ENCODE measurements at regions not wholly inside any gene's neighbourhood (a gene's known extent, or its start where the extent isn't known, plus 50 kb on each side); places are given as distances from the start of the nearest gene placed in this dataset.

DNA sequence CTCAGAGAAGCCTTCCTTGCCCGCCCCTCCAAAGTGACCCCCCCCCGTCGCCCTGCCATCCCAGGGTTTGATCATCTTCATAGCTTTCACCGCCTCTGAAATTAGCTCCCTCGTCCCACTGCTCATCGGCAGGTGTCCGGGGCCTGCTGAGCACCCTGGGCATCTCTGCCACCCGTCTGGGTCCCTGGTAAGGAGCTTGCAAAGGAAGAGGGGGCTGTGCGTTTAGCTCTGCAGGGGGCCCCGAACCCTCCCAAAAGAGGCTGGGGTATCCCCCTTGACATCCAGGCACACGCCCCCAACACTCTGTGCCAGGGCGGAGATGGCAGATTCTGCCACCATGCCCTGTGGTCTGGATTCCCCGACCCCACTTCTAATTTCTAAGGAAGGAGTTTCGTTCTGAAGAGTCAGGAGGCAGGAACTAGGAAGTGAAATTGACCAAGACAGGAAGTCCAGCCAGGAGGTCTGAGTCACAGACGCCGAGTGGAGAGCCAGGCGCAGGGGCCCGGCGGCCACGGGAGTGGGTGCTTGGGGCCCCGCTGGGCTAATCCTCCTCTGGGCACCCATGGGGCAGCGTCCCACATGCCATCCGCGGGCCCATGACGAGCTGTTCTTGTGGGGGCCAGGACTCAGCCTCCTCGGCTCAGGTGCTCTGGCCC, 95.7 kb downstream of the RFLNA start:
- TF ChIP-seq, protein P1, sequence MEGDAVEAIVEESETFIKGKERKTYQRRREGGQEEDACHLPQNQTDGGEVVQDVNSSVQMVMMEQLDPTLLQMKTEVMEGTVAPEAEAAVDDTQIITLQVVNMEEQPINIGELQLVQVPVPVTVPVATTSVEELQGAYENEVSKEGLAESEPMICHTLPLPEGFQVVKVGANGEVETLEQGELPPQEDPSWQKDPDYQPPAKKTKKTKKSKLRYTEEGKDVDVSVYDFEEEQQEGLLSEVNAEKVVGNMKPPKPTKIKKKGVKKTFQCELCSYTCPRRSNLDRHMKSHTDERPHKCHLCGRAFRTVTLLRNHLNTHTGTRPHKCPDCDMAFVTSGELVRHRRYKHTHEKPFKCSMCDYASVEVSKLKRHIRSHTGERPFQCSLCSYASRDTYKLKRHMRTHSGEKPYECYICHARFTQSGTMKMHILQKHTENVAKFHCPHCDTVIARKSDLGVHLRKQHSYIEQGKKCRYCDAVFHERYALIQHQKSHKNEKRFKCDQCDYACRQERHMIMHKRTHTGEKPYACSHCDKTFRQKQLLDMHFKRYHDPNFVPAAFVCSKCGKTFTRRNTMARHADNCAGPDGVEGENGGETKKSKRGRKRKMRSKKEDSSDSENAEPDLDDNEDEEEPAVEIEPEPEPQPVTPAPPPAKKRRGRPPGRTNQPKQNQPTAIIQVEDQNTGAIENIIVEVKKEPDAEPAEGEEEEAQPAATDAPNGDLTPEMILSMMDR (IDR thresholded peaks at IDR 0.05): no peak
- TF ChIP-seq ZFX (IDR thresholded peaks at IDR 0.05; ENCODE audit: borderline replicate concordance): no peak

DNA sequence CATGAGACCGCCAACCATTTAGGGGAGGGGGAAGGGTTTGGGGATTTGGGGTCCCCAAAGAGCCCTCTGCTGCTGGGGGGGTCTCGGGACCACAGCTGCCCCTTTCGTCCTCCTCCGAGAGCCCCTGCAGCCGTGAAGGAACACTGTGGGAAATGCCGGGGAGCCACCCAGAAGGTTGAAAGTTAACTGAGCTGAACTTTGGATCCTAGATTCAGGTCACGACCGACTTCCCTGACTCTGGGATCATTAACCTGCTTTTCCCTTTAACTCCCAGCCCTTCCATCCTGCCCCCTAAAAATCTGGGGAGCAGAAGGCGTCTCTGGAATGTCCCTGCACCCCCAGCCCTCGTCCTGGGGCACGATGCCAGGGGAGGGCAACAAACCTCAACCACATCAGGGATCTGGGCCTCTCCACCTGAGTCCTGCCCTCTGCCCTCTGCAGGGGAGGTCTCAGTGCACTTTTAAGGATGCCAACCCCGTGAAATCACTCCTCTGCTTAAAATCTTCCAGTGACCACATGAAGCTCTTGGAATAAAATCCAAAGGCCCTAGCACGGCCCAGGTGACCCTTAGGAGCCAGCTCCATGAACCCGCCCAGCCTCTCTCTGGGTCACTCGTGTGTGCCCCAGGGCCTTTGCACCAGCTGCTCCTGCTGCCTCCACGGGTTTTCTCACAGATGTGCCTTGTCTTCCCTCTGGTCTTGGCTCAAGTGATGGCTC, 95.0 kb downstream of the RFLNA start:
- H3K27ac ChIP-seq: peak overlapping the region; percentile 86
- TF ChIP-seq ZFX (IDR thresholded peaks at IDR 0.05; ENCODE audit: borderline replicate concordance): no peak
- TF ChIP-seq, protein P1 (IDR thresholded peaks at IDR 0.05): no peak

More for the DNA sequence above, 95.7 kb downstream of the RFLNA start:
- H3K27ac ChIP-seq: peak overlapping the region; percentile 57; the same call in 1 of the 2 replicates

DNA sequence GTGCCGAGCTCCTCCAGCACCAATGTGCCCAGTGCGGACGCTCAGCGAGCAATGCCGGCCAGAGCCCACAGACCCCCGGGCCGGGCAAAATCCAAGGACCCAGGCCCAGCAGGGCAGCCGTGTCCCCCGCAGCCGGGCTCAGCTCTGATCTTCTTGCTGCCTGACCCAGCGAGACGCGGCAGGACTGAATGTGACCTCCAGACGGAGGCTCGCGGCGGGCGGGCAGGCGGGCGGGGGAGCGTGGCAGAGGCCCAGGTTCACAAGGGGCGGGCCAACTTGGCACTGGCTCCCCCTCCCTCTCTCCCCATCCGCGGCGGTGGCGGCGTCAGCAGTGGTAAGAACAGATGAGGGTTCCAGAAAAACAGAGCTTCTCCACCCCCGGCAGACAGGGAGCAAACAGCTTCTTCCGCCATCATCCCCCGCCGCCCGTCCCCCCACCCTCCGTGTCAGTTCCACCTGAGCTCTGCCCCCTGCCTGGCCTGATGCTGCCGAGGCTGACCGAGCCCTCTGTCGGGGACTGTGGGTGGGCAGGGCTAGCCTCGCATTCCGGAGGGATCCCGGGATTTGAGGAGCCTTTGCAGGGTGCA, 94.3 kb downstream of the RFLNA start:
- H3K27ac ChIP-seq: peak overlapping the region; percentile 86
- TF ChIP-seq, protein P1 (IDR thresholded peaks at IDR 0.05): no peak; the same call in 1 of the 2 replicates
- no peak for TF ChIP-seq ZFX (IDR thresholded peaks at IDR 0.05; ENCODE audit: borderline replicate concordance)

DNA sequence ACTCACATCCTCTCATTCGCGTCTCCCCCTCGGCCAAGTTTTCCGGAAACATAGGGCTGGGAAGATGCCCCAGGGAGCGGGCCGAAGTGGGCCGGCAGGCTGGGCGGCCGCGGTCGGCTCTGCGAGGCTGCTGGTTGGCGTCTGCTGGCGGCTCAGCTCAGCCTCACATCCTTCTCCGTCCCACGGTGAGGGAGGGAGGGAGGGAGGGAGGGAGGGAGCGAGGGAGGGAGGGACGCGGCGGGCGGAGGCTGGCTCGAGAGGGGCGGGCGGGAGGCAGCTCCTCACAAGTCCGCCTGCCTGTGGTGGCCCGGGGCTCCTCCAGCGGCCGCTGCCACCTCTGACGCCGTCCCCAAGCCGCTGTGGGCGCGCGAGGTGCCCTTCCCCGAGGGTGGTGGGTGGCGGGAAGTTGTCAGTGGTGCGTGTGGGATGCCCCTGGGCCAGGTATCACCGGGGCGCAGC, 93.8 kb downstream of the RFLNA start:
- TF ChIP-seq ZFX (IDR thresholded peaks at IDR 0.05; ENCODE audit: borderline replicate concordance): no peak
- TF ChIP-seq, protein P1 (IDR thresholded peaks at IDR 0.05): peak; percentile 7
- peak overlapping the region; percentile 86 for H3K27ac ChIP-seq

DNA sequence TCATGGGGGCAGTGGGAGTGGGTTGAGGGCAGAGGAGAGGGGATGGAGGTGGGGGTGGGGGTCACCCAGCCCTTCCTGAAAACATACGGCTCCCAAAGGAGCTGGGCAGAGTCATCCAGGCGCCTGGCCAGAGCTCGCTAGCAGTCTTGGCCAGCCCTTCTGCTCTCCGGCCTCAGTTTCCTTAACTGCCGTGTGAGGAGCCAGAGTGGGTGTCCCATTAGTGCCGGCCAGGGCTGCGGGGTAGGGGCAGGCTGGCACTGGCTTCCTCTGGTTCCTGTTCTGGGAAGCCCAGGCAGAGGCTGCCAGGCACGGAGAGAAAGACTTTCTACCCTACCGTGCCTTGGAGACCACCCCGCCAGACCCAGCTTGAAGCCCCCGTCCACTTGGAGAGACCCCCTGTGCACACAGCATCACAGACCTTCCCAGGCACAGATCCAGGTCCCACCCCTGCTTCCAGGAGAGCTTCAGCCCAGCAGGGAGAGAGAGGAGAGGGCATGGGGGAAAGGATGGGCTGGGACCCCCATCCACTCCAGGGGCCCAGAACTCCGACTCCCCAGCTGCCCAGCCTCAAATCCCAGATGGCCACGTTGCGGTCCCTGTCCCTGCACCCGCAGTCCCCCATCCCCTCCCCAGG, 93.3 kb downstream of the RFLNA start:
- H3K27ac ChIP-seq: peak overlapping the region; percentile 86

DNA sequence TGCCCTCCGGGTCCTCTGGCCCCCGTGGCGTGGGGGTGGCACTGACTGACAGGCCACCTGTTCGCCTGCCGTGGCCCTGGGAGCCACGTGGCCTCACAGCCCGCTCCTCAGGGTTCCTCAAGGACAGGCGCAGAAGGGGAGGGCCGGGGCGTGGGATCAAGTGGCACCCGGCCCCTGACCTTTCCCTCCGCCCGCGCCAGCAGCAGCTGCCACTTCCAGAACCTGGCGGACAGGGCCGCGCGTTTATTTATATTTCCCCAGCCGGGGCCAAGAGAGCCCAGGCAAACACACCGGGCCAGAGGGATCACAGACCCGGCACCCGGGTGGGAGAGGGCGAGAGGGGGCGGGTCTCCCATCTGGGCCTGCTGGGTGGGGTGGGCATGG, 92.6 kb downstream of the RFLNA start:
- TF ChIP-seq, protein P1 (IDR thresholded peaks at IDR 0.05): no peak
- TF ChIP-seq ZFX (IDR thresholded peaks at IDR 0.05; ENCODE audit: borderline replicate concordance): no peak
- H3K27ac ChIP-seq: peak overlapping the region; percentile 86

More for the DNA sequence above, 93.3 kb downstream of the RFLNA start:
- no peak for TF ChIP-seq ZFX (IDR thresholded peaks at IDR 0.05; ENCODE audit: borderline replicate concordance)

DNA sequence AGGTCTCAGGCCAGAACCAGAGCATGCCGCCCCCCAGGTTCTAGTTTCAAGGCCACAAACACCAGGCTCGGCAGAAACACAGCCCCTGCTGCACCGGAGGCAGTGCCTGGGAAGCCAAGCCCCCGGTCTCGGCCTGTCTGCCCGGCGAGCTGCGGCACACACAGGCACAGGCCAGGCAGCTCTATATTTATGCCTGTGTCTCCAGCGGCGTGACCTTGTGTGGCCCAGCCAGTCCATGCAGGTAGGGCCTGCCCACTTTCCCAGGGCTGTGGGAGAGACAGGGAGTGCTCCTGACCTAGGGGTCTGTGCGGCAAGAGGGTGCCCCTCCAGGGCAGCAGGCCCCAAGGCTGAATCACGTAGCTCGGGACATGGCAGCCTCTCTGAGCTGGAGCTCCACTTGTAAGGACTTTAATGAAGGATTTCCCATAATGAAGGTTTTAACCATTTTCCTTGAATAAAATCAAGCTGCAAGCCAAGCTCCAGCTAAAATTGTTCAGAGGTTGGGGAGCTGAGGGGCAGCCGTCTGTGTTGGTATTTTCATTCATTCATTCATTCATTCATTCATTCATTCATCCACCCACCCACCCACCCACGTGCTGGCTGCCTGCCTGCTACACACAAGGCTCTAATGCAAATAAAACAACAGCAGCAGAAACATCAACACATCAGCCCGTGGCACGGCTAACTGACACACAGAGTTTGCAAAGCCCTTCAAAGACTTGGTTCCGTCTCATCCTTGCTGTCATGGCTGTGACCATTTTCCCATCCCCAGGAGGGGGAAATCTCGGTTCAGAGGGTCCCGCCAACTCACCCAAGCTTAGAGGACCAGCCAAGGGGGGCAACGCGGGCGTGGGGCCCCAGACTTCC, 92.0 kb downstream of the RFLNA start:
- H3K27ac ChIP-seq: peak overlapping the region; percentile 86
- TF ChIP-seq ZFX (IDR thresholded peaks at IDR 0.05; ENCODE audit: borderline replicate concordance): no peak
- TF ChIP-seq, protein P1 (IDR thresholded peaks at IDR 0.05): no peak
